ENCODE measurements at regions not wholly inside any gene's neighbourhood (a gene's known extent, or its start where the extent isn't known, plus 50 kb on each side); places are given as distances from the start of the nearest gene placed in this dataset.

DNA sequence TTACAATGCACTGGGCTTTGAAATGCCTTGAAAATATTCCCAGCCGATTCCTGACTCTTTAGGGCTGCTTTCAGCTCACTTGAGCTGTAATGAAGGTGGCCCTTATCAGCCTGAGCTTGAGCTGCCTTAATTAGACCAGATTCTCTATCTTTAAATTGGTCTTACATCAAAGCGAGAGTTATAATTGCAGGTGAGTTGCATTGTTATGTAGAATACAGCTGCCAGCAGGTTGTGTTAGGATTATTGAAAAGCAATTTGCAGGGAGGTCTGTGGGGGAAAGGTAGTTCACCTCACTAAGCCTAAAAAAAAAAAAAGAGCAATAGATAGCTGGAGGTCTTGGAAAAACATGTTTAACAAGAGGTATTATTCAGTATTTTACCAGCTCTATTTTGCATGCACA lies 142.2 kb upstream of the HABP2 start:
- TF ChIP-seq POLR2A (IDR thresholded peaks at IDR 0.05) = no peak
- TF ChIP-seq, protein P1, sequence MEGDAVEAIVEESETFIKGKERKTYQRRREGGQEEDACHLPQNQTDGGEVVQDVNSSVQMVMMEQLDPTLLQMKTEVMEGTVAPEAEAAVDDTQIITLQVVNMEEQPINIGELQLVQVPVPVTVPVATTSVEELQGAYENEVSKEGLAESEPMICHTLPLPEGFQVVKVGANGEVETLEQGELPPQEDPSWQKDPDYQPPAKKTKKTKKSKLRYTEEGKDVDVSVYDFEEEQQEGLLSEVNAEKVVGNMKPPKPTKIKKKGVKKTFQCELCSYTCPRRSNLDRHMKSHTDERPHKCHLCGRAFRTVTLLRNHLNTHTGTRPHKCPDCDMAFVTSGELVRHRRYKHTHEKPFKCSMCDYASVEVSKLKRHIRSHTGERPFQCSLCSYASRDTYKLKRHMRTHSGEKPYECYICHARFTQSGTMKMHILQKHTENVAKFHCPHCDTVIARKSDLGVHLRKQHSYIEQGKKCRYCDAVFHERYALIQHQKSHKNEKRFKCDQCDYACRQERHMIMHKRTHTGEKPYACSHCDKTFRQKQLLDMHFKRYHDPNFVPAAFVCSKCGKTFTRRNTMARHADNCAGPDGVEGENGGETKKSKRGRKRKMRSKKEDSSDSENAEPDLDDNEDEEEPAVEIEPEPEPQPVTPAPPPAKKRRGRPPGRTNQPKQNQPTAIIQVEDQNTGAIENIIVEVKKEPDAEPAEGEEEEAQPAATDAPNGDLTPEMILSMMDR (IDR thresholded peaks at IDR 0.05) = no peak
